Right forelimb (tissue), 1 donor: ENCODE measurements at regions not wholly inside any gene's neighbourhood (a gene's known extent, or its start where the extent isn't known, plus 50 kb on each side); places are given as distances from the start of the nearest gene placed in this dataset.

Source experiments
- DNase-seq: peaks from one replicate; pipeline ENCODE4 v3.0.0-alpha.2; 2018

DNA sequence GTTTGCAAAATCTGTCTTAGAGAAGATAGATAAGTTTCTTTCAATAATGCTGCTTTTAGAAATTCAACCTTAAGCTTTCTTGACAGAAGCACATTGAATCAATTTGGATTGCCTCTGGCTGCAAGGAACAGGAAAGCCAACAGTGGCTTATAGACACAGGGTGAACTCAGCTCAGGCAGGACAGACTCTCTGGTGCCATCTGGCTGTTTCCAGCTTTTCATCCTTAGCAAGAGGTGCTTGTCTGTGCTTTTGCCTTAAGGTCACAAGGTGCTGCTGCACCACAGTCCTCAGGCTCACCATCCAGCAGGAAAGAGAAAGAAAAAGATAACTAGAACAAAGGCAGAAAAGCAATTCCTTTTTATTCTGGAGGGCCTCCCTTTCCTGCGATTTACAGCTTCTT lies 93.7 kb upstream of the ETS2 start:
- DNase-seq = no peak

DNA sequence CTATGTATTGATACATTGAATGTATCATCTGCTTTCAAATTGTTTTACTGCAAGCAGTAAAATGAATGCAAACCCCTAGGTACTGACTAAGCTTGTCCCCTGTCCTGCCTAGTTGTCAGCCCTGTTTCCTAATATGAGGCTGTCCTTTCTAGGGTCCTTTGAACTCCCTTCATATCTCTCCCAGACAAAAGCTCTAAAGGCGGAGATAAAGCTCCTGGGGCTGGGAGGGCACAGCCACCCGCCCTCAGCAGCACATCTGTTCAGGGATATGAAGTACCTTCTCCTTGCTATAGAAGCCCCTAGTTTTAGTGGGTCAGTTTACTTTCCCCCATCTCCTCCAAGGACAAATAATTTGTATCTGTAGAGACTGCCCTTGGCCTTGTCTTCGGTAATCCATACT lies 93.1 kb upstream of the ETS2 start:
- DNase-seq = no peak

DNA sequence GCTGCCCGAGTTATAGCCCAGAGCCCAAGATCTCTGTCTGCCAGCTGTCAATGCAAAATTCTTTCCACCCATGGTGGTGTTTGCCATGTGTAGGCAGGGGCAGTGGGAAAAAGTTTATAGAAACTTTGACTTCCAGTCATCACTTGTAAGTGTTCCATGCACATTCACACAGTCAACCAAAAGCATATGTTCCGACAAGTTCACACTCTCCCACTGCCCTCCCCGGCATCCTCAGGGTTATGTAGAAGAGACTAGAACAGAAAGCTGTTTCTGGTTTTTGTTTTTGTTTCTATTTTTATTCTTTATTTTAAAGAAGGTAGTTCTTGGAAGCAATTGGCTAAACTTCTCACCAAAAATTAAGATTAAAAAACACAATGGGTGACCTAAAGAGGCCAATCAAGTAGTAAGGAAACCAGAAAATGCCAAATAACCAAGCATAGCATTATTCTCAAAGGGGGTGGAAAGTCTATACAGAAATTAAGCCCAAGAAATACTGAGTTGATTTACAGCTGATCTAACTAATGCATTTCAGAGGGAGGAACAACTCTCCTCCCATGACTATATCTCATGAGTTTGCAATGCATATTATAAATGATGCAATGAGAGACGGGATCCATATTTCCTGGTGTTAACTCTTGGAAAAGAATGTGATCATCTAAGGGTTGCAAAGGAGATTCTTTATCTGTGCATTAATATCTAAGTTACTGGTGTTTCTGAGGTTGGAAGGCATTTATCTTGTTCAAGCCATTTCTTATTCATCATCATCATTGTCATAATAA lies 91.5 kb upstream of the ETS2 start:
- DNase-seq = no peak

DNA sequence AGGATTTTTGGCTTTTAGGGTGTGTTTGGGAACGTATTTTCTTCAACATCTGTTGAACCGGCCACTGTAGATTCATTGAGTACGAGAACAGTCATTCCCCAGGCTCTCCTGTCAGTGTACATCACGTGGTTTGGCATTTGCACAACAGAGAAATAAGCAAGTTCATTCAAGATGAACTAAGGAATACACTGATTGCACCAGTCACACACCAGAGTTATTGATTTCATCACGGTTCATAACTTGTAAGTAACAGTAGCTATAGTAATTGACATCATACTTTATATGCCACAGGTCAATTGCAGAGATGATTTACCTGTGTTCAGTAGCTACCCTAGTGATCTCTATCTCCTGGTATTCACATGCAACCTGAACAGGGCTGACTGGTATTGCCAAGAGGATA lies 90.7 kb upstream of the ETS2 start:
- no peak for DNase-seq

DNA sequence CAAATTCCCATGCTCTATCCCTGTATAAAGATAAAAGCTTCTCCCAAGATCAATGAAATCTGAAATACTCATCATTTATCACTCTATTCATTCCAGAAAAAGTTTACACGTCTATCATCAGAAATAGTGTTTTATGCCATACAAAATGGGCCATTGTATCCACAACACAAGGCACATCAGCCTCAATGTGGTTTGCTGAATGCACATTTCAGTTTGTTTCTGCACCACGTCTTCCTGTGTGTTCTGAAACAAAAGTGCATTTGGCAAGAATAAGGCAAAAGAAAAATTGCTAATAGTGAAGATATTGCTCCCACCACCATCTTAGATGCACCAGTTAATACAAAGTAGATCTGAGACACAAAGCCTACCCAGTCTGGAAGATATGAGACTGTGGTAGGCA lies 89.6 kb upstream of the ETS2 start:
- no peak for DNase-seq

DNA sequence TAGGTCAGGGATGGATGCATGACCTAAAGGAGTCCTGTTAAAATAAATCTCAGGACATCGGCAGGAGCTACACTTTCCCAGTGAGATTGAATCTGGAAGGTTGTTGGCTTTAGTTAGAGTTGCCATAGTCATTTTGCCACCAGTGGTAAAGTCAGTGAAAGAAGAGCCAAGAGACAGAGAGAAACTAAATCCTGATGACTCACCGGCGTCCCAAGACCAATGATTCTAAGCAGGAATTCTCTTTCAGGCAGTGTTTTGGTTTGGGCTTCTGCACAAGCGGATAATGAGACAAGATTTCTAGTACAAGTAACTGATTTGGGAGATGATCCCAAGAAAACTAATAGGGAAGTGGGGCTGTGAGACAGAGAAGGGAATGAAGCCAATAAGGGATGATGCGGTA lies 88.8 kb upstream of the ETS2 start:
- DNase-seq = no peak

DNA sequence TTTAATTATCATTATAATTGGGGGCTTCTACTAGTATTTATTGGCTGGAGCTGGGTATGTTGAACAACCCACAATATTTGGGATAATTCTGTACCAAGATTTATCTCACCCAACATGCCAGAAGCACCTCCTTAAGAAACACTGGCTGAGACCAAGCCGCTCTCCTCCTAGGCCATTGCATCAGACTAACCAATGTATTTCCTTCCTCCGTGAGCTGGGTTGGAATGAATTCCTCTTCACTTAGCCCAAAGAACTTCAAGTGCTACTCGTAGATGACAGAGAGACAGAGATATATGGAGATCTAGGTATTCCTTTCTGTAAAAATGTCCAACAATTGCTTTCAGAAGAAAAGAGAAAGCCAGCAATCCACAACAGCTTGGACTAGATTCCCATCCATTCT lies 87.2 kb upstream of the ETS2 start:
- no peak for DNase-seq

DNA sequence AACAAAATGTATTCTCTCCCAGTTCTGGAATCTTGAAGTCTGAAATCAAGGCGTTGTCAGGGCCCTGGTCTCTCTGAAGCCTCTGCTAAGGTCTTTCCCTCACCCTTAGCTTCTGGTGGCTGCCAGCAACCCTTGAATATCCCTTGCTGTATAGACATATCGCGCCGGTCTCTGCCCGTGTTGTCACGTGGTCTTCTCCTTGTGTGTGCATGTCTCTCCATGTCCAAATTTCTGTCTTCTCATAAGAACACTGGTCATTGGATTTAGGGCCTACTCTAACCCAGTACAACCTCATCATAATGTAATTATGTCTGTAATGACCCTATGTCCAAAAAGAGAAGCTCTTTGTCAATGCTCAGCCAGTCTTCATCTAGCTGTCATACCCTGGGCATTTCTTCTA lies 85.7 kb upstream of the ETS2 start:
- DNase-seq = no peak

DNA sequence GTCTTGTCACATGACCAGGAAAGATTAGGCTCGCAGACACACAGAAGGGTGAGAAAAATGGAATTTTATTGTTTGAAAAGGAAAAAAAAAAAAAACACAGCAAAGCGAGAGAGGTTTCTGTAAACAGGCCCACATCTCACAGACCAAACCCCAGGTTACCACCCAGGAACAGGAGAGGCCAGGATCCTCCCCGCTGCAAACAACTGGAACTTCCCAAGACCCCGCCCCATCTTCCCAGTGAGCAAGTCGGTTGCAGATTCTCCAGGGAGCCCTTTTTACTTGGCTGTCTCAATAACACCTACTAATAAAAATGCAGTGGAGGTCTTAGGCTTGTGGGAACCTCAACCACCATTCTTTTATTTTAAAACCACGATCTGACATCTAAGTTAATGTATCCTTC lies 84.7 kb upstream of the ETS2 start:
- DNase-seq = no peak

DNA sequence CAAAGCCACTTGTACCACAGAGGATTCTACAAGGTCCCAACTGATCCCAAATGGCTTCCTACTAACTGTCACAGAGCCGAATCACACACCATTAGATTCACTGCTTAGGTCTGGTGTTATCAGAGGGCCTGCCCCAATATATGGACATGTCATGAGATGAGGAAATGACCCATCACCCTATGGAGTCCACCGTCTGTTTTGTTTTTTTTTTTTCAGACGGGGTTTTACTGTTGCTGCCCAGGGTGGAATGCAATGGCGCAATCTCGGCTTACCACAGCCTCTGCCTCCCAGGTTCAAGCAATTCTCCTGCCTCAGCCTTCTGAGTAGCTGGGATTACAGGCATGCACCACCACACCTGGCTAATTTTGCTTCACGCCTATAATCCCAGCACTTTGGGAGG lies 83.8 kb upstream of the ETS2 start:
- no peak for DNase-seq

DNA sequence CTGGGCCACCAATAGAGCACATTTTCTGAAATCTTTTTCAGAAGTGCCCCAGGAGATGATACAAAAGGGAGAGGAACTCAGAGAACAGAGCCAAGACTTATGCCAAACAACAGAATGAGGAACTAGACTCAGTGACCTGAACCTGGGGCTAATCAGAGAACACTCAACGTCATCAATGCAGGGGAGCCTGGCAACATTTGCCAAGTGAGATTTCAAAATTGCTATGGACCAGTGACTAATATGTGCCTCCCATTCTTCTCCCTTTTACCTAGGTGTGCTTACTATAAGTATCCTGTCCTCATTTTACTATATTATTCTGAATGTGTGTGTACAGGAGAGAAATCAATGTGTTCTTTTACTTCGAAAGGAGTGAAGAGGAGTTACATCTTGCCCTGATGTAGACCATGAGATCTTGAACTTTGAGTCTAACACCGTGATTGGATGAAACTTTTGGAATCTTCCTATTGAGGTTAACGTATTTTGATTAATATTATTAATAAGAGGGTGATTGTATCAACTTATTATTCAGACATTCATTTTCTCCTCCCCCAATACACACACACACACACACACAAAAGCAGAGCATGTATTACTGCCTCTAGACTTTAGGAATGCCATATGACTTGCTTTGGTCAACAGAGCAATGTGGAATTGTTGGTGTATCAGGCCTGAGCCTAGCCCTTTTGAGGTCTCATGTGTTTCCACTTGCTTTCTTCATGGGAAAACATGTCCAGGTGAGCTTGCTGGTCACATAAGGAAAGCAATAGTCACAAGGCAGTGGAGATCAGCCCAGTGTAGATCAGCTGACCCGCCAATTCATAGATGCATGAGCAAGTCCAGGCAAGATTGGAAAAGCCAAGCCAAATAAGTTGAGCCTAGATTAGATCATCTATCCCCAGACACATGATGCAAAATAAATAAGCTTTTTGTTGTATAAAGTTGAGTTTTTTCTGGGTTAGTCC lies 80.3 kb upstream of the ETS2 start:
- DNase-seq = no peak

DNA sequence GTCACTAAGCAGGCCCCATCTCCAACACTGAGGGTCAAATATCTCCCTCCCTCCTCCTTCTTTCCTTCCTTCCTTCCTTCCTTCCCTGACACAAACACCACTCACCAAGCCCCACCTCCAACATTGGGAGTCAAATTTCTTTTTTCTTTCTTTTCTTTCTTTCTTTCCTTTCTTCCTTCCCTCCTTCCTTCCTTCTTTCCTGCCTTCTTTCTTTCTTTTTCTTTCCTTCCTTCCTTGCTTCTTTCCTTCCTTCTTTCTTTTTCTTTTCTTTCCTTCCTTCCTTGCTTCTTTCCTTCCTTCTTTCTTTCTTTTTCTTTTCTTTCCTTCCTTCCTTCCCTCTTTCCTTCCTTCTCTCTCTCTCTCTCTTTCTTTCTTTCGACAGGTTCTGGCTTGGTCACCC lies 79.2 kb upstream of the ETS2 start:
- no peak for DNase-seq

DNA sequence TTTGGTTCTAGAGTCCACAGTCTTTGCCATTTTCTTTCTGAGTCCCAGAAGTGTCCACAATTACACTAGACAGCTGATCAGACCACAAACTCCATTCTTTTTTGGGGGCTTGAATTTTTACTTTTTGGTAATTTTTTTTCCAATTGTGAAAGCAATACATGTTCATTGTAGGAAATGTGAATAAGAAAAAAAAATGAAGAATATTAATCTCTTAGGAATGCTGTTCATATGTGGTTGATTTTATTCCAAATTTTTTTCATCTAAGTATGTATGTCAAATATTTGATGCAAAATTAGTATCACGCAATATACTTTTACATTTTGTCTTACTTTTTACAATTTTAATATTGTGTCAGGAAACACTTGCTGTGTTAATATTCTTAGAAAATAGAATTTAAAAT lies 76.4 kb upstream of the ETS2 start:
- DNase-seq = no peak

DNA sequence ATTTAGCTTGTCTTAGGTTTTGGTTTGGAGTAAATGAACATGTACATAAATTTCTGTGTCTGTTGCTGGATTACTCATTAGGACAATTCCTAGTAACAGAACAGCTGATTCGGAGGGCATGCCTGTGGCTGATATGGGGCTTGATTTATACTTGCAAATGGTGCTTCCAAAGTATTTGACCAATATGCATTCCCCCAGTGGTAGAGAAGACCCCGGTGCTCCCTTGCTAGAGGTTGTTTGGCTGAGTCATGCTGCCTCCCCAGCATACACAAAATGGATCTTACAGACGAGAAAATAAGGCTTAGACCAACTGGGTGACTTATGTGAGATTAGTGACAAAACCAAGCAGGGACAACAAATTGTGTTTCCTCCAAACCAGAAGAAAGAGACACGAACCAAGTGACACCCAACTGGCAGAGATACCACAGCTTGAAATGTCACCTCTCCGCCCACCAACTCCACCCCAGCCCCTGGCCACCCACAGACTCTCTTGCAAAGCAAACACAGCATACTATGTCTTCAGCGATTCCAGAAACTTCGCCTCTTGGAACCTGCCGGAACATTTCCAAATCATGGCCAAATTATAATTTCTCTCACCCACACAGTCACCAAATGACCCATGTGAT lies 75.9 kb upstream of the ETS2 start:
- DNase-seq = no peak

DNA sequence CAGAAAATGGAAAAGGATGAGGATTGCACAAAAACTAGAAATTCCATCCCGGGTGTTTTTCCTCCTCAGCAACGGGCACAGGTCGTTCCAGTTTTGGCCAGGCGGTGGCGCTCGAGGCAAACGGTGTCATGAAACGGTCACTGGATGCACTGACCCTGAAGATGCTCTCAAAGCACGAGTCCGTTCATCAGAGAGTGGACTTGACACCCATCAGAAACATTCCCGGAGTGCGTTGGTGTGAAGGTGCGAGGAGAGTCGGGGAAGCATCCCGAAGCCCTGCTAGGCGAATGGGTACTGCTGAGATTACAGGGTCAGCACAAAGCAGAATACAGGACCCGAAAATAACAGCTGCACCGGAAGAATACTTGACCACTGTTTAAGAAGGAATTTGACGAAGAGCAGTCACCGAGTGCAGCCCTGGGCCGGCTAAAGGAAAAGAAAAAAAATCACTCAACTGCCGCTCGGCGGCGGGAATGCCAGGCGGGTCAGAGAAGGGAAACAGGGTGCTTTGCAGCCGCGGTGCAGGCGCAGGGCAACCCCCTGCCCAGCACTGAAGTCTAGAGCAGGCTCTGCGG lies 71.7 kb upstream of the ETS2 start:
- peak; percentile 95 for DNase-seq

DNA sequence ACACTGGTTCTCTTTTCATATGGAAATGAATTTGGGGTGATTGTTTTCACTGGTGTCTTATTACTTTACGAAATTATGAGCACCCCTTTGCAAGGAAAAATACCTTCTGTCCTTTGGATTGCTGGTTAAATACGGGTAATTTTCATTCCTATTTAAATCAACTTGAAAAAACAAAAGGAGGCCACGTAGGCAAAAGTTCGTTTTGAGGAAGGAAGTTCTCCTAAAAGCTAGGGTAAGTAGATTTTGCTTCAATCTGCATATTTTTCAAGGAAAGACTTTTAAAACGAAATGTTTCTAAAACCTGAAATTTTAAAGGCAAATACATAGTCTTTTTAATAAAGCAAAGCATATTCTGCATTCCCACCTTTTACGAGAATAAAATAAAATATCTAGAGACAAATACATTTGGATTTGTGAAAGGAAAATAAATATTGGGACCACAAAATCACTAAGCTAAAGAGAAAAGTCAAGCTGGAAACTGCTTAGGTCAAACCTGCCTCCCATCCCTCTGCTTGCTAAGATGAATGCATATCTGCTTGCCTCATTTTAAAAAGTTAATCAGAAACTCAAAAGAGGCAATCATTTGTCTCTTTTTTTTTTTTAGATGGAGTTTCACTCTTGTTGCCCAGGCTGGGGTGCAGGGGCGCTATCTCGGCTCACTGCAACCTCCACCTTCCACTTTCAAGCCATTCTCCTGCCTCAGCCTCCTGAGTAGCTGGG lies 70.9 kb upstream of the ETS2 start:
- DNase-seq = no peak

DNA sequence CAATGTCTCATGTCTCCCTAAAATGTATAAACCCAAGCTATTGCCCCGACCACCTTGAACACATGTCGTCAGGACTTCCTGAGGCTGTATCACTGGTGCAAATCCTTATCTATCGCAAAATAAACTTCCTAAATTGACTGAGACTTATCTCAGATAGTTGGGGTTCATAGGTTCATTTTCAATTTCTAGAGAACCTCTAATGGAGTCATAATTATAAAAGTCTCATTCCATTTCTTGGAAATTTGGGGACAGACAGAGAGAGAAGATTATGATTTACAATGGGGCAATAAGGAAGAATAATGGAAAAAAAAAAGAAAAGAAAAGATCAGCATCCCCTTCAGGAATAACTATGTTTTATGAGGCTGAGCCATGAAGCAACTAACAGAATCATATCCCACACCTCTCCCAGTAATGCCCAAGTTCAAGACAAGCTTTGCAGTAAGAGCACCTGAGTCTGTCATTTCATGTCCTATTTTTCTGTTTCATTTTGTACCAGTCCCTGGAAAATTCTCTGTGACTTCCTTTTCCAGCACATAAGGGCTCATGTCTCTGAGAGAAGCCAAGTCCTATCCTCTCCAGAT lies 70.0 kb upstream of the ETS2 start:
- DNase-seq = no peak

DNA sequence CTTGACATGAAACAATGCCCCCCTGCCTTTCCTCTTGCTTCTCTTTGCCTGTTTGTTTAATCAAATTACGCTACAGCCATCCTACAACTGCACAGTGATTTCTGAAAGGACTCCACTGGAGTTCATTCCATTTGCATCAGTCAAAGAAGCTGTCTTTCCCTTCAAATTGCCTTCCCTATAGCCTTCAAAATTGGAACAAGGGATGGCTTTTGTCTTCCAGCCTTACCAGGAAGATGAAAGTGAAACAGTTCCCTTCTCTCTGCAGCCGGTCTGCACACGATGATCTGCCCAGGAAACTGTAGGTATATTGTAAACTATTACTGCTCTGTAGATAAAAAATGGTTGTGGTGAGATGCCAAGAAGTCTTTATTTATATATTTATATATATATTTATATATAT lies 65.6 kb upstream of the ETS2 start:
- no peak for DNase-seq

DNA sequence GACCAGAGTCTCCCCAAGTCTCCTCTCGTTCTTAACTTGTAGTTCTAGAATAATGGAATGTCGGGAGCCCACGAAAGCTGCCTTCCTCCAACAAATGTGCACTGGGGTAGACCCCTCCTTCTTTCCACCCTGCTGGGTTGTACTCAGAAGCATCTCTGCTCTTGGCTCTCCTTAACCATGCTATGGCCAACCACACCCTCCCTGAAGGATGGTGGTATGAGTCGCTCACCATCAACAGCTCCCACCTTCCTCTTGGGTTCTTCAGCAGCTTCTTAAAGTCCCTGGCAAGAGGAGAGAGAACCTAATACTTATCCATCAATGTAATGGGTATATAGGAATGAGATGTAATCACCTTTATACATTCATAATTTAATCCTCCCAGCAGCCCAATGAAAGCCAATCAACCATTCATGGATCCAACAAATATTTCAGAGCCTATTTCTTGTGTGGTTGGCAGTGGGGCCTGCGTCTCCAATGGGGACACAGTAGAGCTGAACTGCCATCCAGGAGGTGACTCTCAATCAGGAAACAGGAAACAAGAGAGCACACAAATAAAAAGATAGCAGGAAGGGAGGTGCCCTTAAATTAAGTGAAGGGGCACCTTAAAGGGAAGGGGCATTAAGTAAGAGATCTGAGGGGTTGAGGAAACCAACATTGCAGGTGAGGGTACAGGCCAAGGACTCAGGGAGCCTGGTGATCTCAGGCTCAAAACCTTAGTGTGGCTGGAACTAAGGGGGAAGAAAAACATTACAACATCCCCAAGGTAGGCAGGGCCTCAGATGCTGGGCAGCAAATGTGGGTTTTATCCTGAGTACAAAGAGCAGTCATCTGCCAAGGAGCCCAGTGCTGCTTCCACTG lies 64.4 kb upstream of the ETS2 start:
- DNase-seq = no peak

DNA sequence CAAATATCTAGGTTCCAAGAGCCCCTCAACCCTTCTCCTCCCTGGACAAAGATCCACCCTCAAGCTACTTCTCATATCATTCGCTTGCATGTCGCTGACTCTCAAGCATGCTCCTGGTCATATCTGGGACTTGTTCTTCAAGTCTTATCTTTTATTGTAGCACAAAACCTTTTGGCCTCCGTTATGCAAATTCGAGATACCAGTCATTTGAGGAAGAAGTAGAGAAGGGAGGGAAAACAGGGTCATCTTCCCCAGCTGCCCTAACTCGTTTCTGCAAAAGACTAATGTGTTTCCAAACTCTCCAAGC lies 63.8 kb upstream of the ETS2 start:
- no peak for DNase-seq

DNA sequence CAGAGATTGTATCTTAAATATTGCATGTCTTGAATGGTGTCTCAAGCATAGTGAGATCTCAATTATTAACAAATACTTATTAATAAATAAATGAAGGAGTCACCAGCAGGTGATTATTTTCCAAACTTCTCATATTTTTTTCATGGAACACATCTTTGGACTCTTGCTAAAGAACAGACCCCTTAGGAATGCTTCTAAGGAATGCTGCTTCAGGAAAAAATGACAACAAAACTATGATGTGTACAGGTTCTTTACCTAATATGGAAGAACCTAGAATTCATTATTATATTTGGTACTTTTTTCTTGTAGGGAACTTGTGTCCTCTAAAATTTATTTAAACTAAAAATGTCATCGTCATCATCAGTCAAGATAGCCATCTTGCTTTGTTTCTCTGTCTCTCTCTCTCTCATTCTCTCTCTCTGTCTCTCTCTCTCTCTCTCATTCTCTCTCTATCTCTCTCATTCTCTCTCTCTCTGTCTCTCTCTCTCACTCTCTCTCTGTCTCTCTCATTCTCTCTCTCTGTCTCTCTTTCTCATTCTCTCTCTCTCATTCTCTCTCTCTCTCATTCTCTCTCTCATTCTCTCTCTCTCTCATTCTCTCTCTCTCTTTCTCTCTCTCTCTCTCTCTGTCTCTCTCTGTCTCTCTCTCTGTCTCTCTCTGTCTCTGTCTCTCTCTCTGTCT lies 63.0 kb upstream of the ETS2 start:
- DNase-seq = no peak
